ENCODE measurements at regions not wholly inside any gene's neighbourhood (a gene's known extent, or its start where the extent isn't known, plus 50 kb on each side); places are given as distances from the start of the nearest gene placed in this dataset.

- TF ChIP-seq POLR2A (IDR thresholded peaks at IDR 0.05; ENCODE audit: low read length) (no peak), GATA1 (IDR thresholded peaks at IDR 0.05; ENCODE audit: low read depth, low read length) (no peak)
These were observed 116.0 kb downstream of the ELAPOR2 start for GRCh38 chr7:86943447-86943846.

Data from erythroblast (primary cell).